ENCODE measurements at regions not wholly inside any gene's neighbourhood (a gene's known extent, or its start where the extent isn't known, plus 50 kb on each side); places are given as distances from the start of the nearest gene placed in this dataset.

DNA sequence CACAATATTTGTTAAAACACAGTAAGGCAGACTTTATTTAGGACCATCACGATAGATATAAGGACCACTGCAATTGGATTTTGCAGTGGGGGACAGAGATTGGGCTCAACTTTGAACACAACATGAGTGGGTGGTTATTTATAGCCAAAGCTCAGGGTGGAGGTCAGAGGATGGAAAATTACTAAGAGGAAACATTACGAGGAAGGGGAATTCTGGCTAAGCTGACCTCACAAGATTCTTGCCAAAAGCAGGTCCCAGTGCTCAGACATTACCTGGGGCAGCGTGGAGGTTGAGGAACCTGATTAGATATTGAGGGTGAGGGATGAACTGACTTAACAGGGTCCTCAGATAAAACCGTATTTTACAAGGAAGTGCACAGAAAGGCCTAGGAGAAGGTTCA is 88.9 kb upstream of the NBEA start:
- Histone ChIP-seq H3K27ac (no peak overlapping the region), H3K27me3 (no peaks in the 10 kb centered on the region), H3K36me3 (no peaks in the 10 kb centered on the region), H3K9me3 (no peaks in the 10 kb centered on the region), H3K4me3 (no peak overlapping the region), H3K4me1 (no peaks in the 10 kb centered on the region)
- TF ChIP-seq, protein P1, sequence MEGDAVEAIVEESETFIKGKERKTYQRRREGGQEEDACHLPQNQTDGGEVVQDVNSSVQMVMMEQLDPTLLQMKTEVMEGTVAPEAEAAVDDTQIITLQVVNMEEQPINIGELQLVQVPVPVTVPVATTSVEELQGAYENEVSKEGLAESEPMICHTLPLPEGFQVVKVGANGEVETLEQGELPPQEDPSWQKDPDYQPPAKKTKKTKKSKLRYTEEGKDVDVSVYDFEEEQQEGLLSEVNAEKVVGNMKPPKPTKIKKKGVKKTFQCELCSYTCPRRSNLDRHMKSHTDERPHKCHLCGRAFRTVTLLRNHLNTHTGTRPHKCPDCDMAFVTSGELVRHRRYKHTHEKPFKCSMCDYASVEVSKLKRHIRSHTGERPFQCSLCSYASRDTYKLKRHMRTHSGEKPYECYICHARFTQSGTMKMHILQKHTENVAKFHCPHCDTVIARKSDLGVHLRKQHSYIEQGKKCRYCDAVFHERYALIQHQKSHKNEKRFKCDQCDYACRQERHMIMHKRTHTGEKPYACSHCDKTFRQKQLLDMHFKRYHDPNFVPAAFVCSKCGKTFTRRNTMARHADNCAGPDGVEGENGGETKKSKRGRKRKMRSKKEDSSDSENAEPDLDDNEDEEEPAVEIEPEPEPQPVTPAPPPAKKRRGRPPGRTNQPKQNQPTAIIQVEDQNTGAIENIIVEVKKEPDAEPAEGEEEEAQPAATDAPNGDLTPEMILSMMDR (IDR thresholded peaks at IDR 0.05), result no peak
- TF ChIP-seq POLR2A (IDR thresholded peaks at IDR 0.05), result no peak
- ATAC-seq (no peak), DNase-seq (no peak)
- 51 to 72% (median 61%) methylated on average over 4 of the region's 4 CpGs for WGBS, 4 donors
- intact Hi-C loops (cut with DNase I), result no loop called here

DNA sequence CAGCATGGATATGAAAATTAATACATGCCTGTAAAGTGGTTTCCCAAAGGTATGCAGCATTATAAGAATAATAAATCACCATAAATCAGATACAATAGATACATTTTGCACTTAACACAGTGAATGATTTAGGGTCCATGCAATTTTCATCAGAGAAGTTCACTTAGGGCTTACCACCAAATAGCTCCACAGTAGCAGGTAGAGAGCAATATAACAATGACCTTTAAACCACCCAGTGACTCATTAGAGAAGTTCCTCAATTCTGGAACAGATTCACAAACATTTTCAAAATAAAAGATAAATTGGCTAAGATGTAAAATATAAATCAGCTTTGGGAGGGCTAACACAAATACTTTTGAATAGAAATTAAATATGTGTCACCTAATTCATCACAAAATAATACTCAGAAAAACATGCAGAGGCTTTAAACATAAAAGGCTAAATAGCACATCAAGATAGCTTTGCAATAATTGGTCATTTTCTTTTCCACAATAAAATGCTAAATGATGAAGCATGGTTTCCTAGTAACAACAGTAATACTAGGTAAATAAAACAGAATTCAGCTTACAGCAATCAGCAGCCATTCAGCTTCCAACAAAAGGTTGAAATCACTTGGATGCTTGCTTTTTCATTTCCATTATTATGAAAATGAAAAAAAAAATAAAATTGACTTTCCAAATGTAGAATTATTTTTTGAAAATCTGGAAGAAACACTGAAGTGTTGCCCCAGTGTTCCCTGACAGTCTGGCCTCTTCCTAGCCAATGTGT is 84.3 kb upstream of the NBEA start:
- TF ChIP-seq, protein P1 (IDR thresholded peaks at IDR 0.05), result no peak
- no peak for TF ChIP-seq POLR2A (IDR thresholded peaks at IDR 0.05)
- no peak for DNase-seq
- no peak overlapping the region for H3K27ac ChIP-seq
- no peaks in the 10 kb centered on the region for H3K27me3 ChIP-seq
- intact Hi-C loops (cut with DNase I), result no loop called here
- no peaks in the 10 kb centered on the region for H3K36me3 ChIP-seq
- no peak overlapping the region for H3K4me3 ChIP-seq
- no peaks in the 10 kb centered on the region for H3K9me3 ChIP-seq
- no peaks in the 10 kb centered on the region for H3K4me1 ChIP-seq
- ATAC-seq, result no peak

DNA sequence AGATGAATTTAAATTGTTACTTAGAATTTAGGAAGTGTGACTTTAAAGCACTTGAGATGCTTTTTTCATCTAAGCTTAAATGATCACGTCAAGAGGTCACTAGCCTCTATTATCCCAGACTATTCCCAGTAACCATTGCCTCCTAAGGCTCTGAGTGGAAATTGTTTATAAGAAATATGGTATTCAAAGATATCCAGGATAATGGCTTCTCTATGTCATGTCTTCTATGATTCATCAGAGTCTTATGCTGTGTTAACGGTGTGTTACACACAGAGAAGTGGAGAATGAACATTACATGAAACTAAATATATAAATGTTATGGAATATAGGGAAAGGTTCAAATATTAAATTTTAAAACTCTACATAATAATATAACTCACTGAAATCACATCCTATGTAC is 79.8 kb upstream of the NBEA start:
- 87 to 96% (median 90%) methylated on average over 2 of the region's 2 CpGs for WGBS, 4 donors
- no peaks in the 10 kb centered on the region for H3K4me1 ChIP-seq
- intact Hi-C loops (cut with DNase I), result no loop called here
- no peak overlapping the region for H3K27ac ChIP-seq
- H3K36me3 ChIP-seq, result no peaks in the 10 kb centered on the region
- no peak for DNase-seq
- TF ChIP-seq, protein P1 (IDR thresholded peaks at IDR 0.05), result no peak
- no peak for TF ChIP-seq POLR2A (IDR thresholded peaks at IDR 0.05)
- H3K4me3 ChIP-seq, result no peak overlapping the region
- ATAC-seq, result no peak
- H3K9me3 ChIP-seq, result no peaks in the 10 kb centered on the region
- H3K27me3 ChIP-seq, result no peaks in the 10 kb centered on the region

DNA sequence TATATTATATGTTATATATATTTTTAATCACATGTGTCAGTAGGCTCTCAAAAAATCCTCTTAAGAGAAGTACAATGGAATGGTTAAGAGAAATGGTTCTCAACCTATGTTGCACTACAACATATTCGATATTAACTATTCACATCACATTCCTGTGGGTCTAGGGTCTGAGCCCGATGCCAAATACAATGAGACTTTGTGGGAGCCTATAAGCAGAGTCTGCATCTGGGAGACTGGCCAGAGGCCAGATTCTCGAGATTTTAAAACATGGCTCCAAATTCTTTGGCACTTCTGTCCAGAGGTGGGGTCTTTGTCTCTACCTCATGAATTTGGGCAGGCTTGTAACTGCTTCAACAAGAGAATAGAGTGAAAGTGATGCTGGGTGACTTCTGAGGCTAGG is 79.4 kb upstream of the NBEA start:
- WGBS, 4 donors, result 79 to 88% (median 83%) methylated on average over 3 of the region's 3 CpGs
- no peaks in the 10 kb centered on the region for H3K27me3 ChIP-seq
- H3K9me3 ChIP-seq, result no peaks in the 10 kb centered on the region
- no peak for DNase-seq
- no peaks in the 10 kb centered on the region for H3K36me3 ChIP-seq
- no peaks in the 10 kb centered on the region for H3K4me1 ChIP-seq
- H3K27ac ChIP-seq, result no peak overlapping the region
- intact Hi-C loops (cut with DNase I), result no loop called here
- ATAC-seq, result no peak
- TF ChIP-seq, protein P1 (IDR thresholded peaks at IDR 0.05), result no peak
- TF ChIP-seq POLR2A (IDR thresholded peaks at IDR 0.05), result no peak
- no peak overlapping the region for H3K4me3 ChIP-seq

All from heart left ventricle (tissue), 16 donors.